ENCODE measurements at regions not wholly inside any gene's neighbourhood (a gene's known extent, or its start where the extent isn't known, plus 50 kb on each side); places are given as distances from the start of the nearest gene placed in this dataset.

- H4K20me1 ChIP-seq (ENCODE audit: insufficient read depth): no peaks in the 10 kb centered on the region
- H3K27me3 ChIP-seq (ENCODE audit: insufficient read depth, low read depth): no peaks in the 10 kb centered on the region
- no peaks in the 10 kb centered on the region for H3K36me3 ChIP-seq (ENCODE audit: insufficient read depth)
- TF ChIP-seq, protein P1, sequence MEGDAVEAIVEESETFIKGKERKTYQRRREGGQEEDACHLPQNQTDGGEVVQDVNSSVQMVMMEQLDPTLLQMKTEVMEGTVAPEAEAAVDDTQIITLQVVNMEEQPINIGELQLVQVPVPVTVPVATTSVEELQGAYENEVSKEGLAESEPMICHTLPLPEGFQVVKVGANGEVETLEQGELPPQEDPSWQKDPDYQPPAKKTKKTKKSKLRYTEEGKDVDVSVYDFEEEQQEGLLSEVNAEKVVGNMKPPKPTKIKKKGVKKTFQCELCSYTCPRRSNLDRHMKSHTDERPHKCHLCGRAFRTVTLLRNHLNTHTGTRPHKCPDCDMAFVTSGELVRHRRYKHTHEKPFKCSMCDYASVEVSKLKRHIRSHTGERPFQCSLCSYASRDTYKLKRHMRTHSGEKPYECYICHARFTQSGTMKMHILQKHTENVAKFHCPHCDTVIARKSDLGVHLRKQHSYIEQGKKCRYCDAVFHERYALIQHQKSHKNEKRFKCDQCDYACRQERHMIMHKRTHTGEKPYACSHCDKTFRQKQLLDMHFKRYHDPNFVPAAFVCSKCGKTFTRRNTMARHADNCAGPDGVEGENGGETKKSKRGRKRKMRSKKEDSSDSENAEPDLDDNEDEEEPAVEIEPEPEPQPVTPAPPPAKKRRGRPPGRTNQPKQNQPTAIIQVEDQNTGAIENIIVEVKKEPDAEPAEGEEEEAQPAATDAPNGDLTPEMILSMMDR (conservative IDR thresholded peaks at IDR 0.05; ENCODE audit: low read depth, low read length): no peak
- no peak overlapping the region for H3K27ac ChIP-seq
- no peak overlapping the region for H2AFZ ChIP-seq (ENCODE audit: low read depth)
- no peaks in the 10 kb centered on the region for H3K4me1 ChIP-seq (ENCODE audit: low read depth, poor library complexity, severe bottlenecking)
- H3K79me2 ChIP-seq (ENCODE audit: insufficient read depth, low read depth): no peaks in the 10 kb centered on the region
- H3K4me2 ChIP-seq: no peak overlapping the region
- no peak overlapping the region for H3K4me3 ChIP-seq (IDR thresholded peaks at IDR 0.05; ENCODE audit: insufficient read depth, low read depth, low read length)
- H3K9ac ChIP-seq: no peak overlapping the region
Observed at GRCh38 chr1:214912127-214912526, 170.4 kb upstream of the KCNK2 start.

DNA sequence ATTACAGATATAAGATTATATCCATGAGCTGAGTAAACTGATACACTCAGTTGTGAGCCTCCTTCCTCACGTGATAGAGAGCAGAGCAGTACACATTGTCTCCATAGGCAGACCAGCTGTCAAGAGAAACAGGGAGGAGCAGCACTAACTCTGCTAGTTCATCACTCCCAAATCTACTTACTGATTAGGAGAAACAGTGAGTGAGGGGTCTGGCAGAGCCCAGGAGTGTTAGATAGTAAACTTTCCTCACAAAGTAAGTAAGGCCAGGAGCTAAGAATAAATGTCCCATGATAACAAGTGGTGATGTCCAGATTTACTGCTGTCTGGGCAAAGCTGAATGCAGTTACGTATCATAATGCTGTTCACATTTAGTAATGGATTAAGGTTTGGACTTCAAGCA lies 168.6 kb upstream of the KCNK2 start:
- H3K27ac ChIP-seq: no peak overlapping the region
- no peaks in the 10 kb centered on the region for H3K27me3 ChIP-seq (ENCODE audit: insufficient read depth, low read depth)
- H3K4me3 ChIP-seq (IDR thresholded peaks at IDR 0.05; ENCODE audit: insufficient read depth, low read depth, low read length): no peak overlapping the region
- H3K79me2 ChIP-seq (ENCODE audit: insufficient read depth, low read depth): no peaks in the 10 kb centered on the region
- no peaks in the 10 kb centered on the region for H3K4me1 ChIP-seq (ENCODE audit: low read depth, poor library complexity, severe bottlenecking)
- no peak overlapping the region for H2AFZ ChIP-seq (ENCODE audit: low read depth)
- no peak overlapping the region for H3K9ac ChIP-seq
- no peaks in the 10 kb centered on the region for H3K36me3 ChIP-seq (ENCODE audit: insufficient read depth)
- H3K4me2 ChIP-seq: no peak overlapping the region
- no peaks in the 10 kb centered on the region for H4K20me1 ChIP-seq (ENCODE audit: insufficient read depth)
- TF ChIP-seq, protein P1 (conservative IDR thresholded peaks at IDR 0.05; ENCODE audit: low read depth, low read length): no peak

DNA sequence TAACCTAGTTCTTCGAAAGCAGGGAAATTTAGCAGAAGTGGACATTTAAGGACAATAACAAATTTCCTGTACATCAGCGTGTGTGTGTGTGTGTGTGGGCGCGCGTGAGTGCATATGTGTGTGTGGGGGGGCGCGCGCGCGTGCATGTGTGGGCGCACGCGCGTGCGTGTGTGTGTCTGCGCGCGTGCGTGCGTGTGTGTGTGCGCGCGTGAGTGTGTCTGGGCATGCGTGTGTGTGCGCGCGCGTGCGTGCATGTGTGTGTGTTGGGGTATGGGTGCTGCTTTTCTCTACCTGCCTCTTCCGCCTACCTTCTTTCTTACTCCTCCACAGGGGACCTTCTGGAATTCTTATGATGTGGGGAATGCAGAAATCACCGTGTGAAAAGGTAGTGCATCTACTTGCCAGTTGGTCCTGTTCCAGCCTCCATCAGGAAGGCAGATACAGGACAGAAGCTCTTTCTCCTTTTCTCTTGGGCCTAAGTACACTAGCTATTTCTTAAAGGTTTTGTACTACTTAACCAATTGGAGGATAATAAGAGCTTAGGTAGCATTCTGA lies 165.4 kb upstream of the KCNK2 start:
- H3K4me3 ChIP-seq (IDR thresholded peaks at IDR 0.05; ENCODE audit: insufficient read depth, low read depth, low read length): no peak overlapping the region
- H3K36me3 ChIP-seq (ENCODE audit: insufficient read depth): no peaks in the 10 kb centered on the region
- H2AFZ ChIP-seq (ENCODE audit: low read depth): no peak overlapping the region
- no peak overlapping the region for H3K9ac ChIP-seq
- H3K4me2 ChIP-seq: no peak overlapping the region
- no peaks in the 10 kb centered on the region for H3K27me3 ChIP-seq (ENCODE audit: insufficient read depth, low read depth)
- H3K79me2 ChIP-seq (ENCODE audit: insufficient read depth, low read depth): no peaks in the 10 kb centered on the region
- no peaks in the 10 kb centered on the region for H4K20me1 ChIP-seq (ENCODE audit: insufficient read depth)
- TF ChIP-seq, protein P1 (conservative IDR thresholded peaks at IDR 0.05; ENCODE audit: low read depth, low read length): no peak
- H3K4me1 ChIP-seq (ENCODE audit: low read depth, poor library complexity, severe bottlenecking): no peaks in the 10 kb centered on the region
- H3K27ac ChIP-seq: no peak overlapping the region

GRCh38 chr1:214918745-214919144 lies 163.8 kb upstream of the KCNK2 start:
- H3K36me3 ChIP-seq (ENCODE audit: insufficient read depth): no peaks in the 10 kb centered on the region
- H3K4me2 ChIP-seq: no peak overlapping the region
- H3K27me3 ChIP-seq (ENCODE audit: insufficient read depth, low read depth): no peaks in the 10 kb centered on the region
- TF ChIP-seq, protein P1 (conservative IDR thresholded peaks at IDR 0.05; ENCODE audit: low read depth, low read length): no peak
- no peak overlapping the region for H3K27ac ChIP-seq
- H3K4me1 ChIP-seq (ENCODE audit: low read depth, poor library complexity, severe bottlenecking): no peaks in the 10 kb centered on the region
- H3K4me3 ChIP-seq (IDR thresholded peaks at IDR 0.05; ENCODE audit: insufficient read depth, low read depth, low read length): no peak overlapping the region
- H3K9ac ChIP-seq: no peak overlapping the region
- no peaks in the 10 kb centered on the region for H3K79me2 ChIP-seq (ENCODE audit: insufficient read depth, low read depth)
- no peak overlapping the region for H2AFZ ChIP-seq (ENCODE audit: low read depth)
- H4K20me1 ChIP-seq (ENCODE audit: insufficient read depth): no peaks in the 10 kb centered on the region
